ENCODE measurements at regions not wholly inside any gene's neighbourhood (a gene's known extent, or its start where the extent isn't known, plus 50 kb on each side); places are given as distances from the start of the nearest gene placed in this dataset.

DNA sequence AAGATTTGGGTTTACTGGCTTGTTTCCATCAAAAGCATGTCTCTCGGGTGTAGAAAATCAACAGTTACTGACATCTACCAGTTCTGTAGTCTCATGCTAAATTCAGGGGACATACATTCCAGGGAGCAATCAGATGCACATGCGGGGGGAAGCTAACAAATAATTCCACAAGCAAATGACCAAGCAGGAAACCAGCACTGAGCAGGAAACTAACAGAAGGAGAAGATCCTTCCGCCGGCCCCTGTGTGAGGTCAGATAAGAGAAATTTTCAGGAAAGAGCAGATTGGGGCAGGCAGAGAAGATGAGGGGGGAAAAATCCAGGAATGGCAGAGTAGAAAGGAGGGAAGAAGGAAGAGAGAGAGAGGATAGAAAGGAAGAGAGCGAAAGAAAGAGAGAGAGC is 127.6 kb upstream of the TMCC3 start:
- DNase-seq: no peak

DNA sequence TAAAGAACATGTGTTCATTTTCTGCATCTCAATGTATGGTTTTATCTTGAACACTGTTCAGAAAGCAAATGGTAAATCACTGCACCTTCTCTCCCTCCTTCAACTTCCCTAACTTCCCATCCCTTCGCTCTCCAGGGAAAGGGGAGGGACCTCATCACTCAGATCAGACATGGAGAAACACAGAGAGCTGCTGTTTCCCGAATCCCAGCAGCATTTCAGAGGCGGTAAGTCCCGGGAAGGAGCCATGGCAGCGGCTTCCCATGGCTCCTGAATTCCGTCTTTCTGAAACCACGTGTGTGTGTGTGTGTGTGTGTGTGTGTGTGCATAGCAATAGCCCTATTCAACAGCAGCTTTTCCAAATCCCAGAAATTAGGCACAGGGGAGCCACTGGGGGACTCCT is 125.4 kb upstream of the TMCC3 start:
- DNase-seq: no peak

DNA sequence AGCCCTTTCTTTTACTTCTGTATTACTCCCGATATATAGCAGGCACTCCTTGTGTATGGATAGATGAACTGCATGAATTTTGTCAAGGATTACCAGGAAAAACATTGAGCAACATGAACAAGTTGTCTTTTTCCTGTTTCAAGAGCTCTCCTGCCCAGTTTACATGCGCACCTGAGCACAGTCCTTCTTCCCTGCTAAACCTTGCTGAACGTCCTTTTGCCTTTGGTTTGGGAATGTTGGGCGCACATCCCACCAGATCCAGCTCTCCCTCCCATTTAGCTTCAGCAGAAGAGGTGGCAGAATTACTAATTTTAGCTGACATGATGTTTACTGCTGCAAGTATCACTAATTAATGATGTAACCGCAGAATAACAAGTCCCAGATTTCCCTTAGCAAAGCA is 121.4 kb upstream of the TMCC3 start:
- DNase-seq: no peak

DNA sequence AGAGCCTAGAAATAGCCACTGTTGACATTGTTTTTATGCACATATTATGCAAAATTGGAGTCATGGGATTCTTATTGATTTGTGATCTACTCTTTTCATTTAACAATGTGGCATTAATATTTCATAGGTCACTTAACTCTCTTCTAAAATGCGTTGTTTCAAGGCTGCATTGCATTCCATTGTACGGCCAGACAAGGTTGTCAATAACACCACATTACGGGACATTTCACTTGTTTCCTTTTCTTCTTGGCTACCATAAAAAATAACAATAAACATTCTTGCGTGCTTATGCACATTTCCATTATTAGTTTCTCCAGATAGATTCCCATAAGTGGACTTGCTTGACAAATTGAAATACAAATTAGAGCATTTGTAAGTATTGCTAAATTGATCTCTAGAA is 120.8 kb upstream of the TMCC3 start:
- DNase-seq: no peak

DNA sequence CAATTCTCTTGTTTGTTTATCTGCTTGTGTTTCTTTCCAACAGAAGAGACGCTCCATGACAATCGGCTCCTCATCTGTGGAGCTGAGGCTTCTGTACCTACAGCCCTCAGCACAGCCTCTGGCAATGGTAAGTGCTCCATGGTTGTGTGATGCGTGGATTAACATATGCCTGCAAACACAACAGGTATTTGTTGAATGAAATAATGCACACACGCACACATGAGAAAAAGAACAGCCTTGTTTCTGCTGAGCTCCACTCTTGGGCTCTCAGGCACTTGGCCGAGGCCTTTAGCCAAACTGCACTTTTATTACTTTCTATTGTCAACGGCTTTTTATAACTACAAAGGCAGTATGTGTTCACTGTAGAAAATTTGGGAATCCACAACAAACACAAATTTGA is 120.4 kb upstream of the TMCC3 start:
- DNase-seq: no peak

DNA sequence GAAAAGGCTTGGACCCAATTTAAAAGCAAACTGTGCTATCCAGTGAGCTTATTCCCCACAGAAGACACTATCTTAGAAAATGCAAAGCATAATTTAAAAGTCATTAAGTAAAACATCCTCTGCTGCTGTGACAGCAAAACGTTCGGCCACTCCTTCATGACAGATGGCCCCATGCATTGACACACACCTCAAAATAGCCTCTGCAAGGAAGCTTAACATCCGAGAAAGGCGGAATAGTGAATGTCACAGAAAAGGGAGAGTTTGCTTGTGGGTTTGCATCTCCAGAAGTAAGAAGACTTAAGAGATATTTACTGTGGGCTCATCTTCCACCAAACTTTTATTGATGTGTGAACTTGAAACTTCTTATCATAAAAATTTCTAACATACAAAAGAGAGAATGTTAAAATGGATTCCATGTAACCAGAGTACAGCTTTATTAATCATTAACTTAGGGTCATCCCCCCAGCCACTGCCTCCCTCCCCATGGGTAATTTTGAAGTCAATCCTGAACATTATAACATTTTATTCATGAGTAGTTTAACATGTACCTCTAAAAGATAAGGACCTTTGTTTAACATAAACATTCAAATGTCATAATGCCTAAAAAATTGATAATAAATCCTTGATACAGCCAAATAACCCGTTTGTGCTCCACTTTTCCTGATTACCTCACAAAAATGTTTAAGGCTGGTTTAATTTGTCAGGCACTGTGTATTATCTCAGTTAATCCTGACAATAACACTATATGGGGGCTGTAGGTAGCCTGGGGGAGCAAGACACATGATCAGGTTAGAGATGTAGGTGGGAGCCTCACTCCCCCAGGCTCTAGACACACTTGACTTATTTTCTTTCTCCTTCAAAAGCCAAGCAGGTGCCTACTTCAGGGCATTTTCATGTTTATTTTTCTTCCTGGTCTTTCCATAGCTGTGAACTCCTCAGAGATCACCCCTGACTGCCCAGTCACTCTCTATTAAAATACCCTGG is 119.7 kb upstream of the TMCC3 start:
- DNase-seq: no peak

DNA sequence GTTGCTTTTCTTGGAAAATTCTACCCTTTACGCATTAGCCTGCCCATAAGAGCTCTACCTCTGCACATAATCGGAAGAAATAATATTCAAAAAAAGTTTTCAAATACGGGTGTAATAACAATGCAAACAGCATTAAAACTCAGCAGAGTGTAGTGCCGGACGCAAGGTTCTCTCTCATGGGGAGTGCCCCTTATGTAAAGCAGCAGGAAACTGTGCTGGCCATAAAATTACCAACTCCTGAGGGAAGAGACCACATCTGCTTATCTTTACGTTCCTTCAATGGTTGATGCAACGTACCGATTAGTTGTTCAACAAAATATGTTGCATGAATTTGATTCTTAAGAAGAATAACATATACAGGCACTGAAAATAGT is 118.7 kb upstream of the TMCC3 start:
- no peak for DNase-seq

GRCh38 chr12:94768398-94769046 is 118.2 kb upstream of the TMCC3 start:
- DNase-seq: no peak

- no peak for DNase-seq
Measured at GRCh38 chr12:94767956-94768355, 117.6 kb upstream of the TMCC3 start.

DNA sequence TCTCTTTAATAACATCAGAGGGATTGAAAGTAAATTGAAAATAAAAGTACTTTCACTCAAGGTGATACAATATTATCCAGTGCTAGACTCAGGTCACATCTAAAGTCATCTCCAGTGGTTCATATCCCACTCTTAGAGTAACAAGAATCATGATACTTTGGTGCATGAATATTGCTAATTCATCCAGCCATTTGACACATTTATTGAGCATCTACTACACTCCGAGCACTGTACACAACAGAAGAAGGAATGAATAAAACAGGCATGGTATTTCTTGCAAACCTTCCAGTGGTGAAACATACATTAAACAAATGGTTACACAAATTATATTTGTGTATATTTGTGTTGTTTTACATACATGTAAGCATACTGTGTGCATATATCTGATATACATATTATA is 116.0 kb upstream of the TMCC3 start:
- no peak for DNase-seq

DNA sequence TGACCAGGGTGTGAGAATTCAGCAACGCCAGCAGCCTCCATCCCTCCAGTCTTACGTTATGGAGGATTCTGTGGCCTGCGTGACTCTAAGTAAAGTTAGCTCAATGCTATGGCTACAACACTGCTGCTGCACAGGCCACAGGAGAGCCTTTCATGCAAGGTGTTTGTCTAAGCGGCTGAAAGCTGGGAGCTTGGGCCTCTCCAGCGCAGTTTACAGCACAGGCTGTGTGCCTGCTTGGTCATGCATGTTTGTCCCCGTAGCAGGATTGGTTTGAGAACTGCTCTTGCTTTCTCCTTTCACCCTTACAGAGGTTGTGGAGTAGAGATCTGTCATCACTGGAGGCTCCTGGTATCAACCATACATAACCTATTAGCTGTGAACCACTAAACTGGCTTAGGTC is 113.1 kb upstream of the TMCC3 start:
- no peak for DNase-seq

DNA sequence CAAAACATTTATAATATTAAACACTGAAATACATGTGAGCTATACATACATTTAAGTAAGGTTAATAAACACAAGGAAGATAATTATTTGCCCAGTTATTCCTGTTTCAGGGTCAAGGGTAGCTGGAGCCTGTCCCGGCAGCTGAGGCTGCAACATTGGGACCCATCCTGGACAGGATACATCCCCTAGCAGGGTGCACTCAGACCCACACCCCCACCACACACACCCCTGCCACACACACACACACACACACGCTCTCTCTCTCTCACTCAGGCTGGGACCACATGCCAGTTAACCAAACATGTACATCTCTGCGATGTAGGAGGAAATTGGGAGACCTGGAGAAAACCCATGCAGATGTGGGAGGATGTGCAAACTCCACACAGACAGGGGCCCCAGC is 112.6 kb upstream of the TMCC3 start:
- no peak for DNase-seq

GRCh38 chr12:94762259-94762942 is 112.0 kb upstream of the TMCC3 start:
- DNase-seq: no peak

GRCh38 chr12:94761559-94761958 is 111.2 kb upstream of the TMCC3 start:
- no peak for DNase-seq

DNA sequence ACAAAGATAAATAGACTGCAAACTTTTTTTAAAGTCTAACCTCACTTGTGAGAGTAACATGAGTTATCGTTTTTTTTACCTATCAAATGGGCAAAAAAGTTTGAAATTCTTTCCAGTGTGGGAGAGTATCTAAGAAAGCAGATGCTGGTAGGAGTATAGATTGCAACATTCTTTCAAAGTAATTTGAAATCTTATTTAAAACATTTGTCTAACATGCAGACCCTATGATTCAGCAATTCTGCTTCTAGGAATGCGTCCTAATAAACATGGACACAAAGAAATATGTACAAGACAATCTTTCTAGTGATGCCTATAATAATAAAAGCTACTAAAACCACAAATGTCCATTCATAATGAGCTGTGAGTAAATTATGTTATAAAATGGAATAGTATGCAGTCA is 110.4 kb upstream of the TMCC3 start:
- no peak for DNase-seq

GRCh38 chr12:94756789-94757188 is 106.4 kb upstream of the TMCC3 start:
- no peak for DNase-seq

DNA sequence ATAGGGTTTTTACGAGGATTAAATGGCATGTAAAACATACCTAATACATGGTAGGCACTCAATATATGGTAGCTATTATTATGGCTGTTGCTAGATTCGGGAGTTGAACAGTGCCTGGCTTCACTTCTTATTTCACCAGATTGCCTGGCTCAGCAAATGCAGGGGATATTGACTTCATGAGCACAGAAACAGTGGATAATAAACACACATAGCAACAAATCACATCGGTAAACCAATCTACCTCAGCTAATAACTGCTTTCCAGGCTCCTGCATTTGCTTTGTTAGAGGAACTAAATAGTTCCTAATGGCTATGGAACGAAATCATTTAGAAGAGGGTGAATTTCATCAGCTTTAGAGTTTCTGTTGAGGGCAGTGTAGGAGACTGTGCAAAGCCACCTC is 105.2 kb upstream of the TMCC3 start:
- DNase-seq: no peak

DNA sequence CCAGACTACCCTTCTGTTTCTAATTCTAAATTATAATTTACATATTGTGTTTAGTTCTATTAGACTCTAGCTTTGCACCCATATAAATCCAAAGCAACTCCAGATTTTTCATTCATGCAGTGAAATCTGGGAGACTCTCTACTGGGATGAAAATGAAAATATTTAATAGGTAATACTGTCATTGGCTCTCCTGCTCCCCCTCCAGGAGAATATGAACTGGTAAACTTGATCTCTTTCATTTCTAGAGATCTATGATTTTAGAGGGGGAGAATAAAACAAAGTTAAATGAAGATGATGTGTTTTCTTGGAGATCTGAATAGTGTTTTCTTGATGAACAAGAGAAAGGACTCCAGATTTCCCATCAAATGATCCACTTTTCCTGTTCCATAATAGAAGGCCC is 104.3 kb upstream of the TMCC3 start:
- no peak for DNase-seq

- DNase-seq: no peak
Measured at GRCh38 chr12:94753036-94753679, 102.8 kb upstream of the TMCC3 start.

DNA sequence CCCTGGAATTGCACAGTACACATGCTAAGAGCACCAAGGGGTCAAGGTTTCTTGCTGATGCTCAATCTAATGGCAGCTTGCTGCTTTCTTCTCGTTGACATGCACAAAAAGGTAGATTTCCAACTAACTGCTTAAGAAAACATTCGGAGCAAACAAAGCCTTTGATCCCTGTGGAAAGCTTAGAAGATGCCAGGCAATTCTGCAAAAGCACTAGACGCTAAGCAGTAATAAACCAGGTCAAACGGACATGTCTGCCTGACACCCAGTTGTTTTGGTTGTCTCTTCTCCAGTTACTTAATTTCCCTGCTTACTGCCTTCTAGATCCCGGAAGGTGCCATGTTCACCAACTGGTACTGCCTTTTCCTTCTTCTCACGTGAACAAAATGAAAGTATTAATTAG is 100.5 kb upstream of the TMCC3 start:
- DNase-seq: no peak

DNA sequence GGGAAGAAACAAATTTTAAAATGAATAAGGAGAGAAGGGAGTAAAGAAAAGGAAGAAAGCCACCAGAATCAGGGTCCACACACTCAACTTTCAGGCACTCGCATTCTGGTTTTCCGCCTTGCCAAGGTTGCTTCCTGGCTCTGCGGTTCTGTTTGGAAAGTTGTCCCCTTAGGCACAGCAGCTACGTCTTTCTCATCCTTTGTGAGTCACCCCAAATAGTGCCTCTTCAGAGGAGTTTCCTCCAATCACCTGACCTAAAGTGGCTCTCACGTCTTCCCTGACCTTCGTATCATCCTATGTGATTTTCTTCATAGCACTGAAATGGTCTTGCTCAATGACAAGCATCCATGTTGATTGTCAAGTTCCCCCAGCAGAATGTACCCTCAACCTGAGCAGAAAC is 99.5 kb upstream of the TMCC3 start:
- DNase-seq: no peak

GRCh38 chr12:94749455-94749854 is 99.1 kb upstream of the TMCC3 start:
- DNase-seq: no peak

DNA sequence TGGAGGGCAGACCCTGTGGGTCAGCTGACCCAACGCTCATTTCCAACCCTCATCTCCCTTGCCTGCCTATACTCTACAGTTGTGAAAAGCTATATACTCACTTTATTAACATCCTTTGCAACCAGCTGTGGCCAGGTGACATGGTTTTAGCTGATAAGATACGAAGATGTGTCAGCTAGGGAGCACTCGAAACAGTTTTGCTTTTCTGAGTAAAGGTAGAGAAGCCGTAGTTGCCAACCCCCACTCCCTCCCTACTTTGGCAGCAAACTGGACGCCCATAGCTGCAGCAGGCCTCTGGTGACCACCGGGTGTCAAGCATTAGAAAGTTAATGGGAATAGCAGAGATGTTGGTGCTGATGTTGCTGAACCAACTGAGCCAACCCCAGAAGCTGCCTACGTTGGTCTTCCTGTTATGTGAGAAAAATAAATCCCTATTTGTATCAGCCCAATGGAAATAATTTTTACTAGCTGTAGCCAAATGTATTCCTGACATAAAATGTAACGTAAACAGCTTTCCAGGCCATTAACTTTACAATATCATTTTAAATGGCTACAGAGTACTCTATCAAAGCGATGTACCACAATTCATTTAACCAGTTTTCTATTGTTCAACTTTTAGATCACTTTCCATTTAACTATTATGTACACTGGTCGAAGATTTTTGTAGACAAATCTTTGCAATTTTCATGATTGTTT is 98.5 kb upstream of the TMCC3 start:
- no peak for DNase-seq

All from NCI-H1048 (cell line).